K562 (cell line): ENCODE measurements at regions not wholly inside any gene's neighbourhood (a gene's known extent, or its start where the extent isn't known, plus 50 kb on each side); places are given as distances from the start of the nearest gene placed in this dataset.

Experiments used
- ATAC-seq: fragments of 200-7000 bp; cut with Tn5 transposase; 3 replicates; pipeline ENCODE4 v1.9.1; 2020; ENCODE audit warnings: moderate library complexity
- BruUV-seq: library from RNA; stranded (reverse); fragments of 400-500 nt; replicated peaks from 2 replicates; lab custom pipeline; 2021; lab: Mats Ljungman, UMichigan
- CTCF ChIA-PET: fragments of 300-600 bp; formaldehyde crosslinking; extraction: SDS; loops from one replicate; lab custom pipeline; 2021; ENCODE audit warnings: low intra/inter-chr PET ratio; lab: Yijun Ruan, JAX
- POLR2A ChIA-PET: fragments of 300-600, 350-650 bp; sonication (Branson Sonifier 250); formaldehyde crosslinking; extraction: SDS; loops from one replicate; lab custom pipeline; 2021; ENCODE audit warnings: antibody characterized with exemption, inconsistent platforms; lab: Yijun Ruan, JAX
- DNase-seq, 4 experiments: peaks; one replicate each; pipeline versions ENCODE4 v3.0.0 to v3.0.0-alpha.2; 2011 to 2018; ENCODE audit warnings: low spot score in 3 of 4, mixed read lengths in 3 of 4; ENCODE audit errors: extremely low read depth in 1 of 4
- FAIRE-seq: peaks from 2 replicates; lab custom pipeline; 2011; peaks lifted over from hg19 to GRCh38; lab: Jason Lieb, UNC
- H2AFZ ChIP-seq: 2 replicates; pipeline ENCODE4 v1.6.0; 2011; ENCODE audit warnings: low read depth, low read length, control low read depth, inconsistent platforms
- H3K27ac ChIP-seq: fragments of 200-600 bp; 3 replicates; pipeline ENCODE4 v1.8.0; 2011; ENCODE audit warnings: low read depth, mild to moderate bottlenecking, control low read depth, inconsistent platforms, low read length, moderate library complexity, mixed read lengths; ENCODE audit errors: extremely low read depth
- H3K27me3 ChIP-seq, 2 experiments: fragments of 300-600 bp in 1 of 2; 2 replicates in 1 of 2; 3 replicates in 1 of 2; pipeline versions ENCODE4 v1.6.0 to v1.8.0; 2011; ENCODE audit warnings: inconsistent platforms in 2 of 2, low read length in 2 of 2, mild to moderate bottlenecking in 1 of 2, mixed read lengths in 1 of 2, moderate library complexity in 1 of 2; ENCODE audit not compliant: control insufficient read depth in 2 of 2, insufficient read depth in 2 of 2
- H3K36me3 ChIP-seq: fragments of 300-600 bp; 3 replicates; pipeline ENCODE4 v1.8.0; 2011; ENCODE audit warnings: mild to moderate bottlenecking, low read length, inconsistent platforms; ENCODE audit not compliant: control insufficient read depth, insufficient read depth
- H3K4me1 ChIP-seq, 2 experiments: fragments of 200-600 bp in 1 of 2; replicated peaks in 1 of 2; 2 replicates in 1 of 2; 3 replicates in 1 of 2; pipeline versions ENCODE4 v1.5.1 to v1.8.0; 2011; ENCODE audit warnings: inconsistent platforms in 2 of 2, low read length in 2 of 2, mild to moderate bottlenecking in 1 of 2, mixed read lengths in 1 of 2, moderate library complexity in 1 of 2; ENCODE audit not compliant: control insufficient read depth in 2 of 2, insufficient read depth in 2 of 2
- H3K4me2 ChIP-seq: 2 replicates; pipeline ENCODE4 v1.6.1; 2011; ENCODE audit warnings: low read length, control low read depth, inconsistent platforms, mixed read lengths; ENCODE audit not compliant: insufficient read depth
- H3K4me3 ChIP-seq: fragments of 200-600 bp; sonication (generic), shearing (Covaris generic); 2 replicates; pipeline ENCODE4 v1.5.1; 2016; ENCODE audit warnings: control low read depth, inconsistent platforms
- H3K79me2 ChIP-seq: fragments of 200-600 bp; 3 replicates; pipeline ENCODE4 v1.8.0; 2011; ENCODE audit warnings: low read length, inconsistent platforms; ENCODE audit not compliant: control insufficient read depth, insufficient read depth
- H3K9ac ChIP-seq, 2 experiments: 2 replicates each; pipeline versions ENCODE4 v1.6.0 to v1.6.1; 2011; ENCODE audit warnings: low read depth in 2 of 2, low read length in 2 of 2, control low read depth in 1 of 2, inconsistent platforms in 1 of 2, mild to moderate bottlenecking in 1 of 2, mixed read lengths in 1 of 2; ENCODE audit not compliant: insufficient read depth in 1 of 2
- H3K9me1 ChIP-seq: one replicate; pipeline ENCODE4 v1.6.0; 2011; ENCODE audit warnings: inconsistent platforms, mild to moderate bottlenecking, low read length, moderate library complexity; ENCODE audit not compliant: control insufficient read depth, insufficient read depth
- H3K9me3 ChIP-seq: replicated peaks from 2 replicates; pipeline ENCODE4 v1.5.1; 2011; ENCODE audit warnings: low read depth, low read length, inconsistent platforms; ENCODE audit not compliant: control insufficient read depth, insufficient read depth
- H4K20me1 ChIP-seq: replicated peaks from 2 replicates; pipeline ENCODE4 v1.6.1; 2011; ENCODE audit warnings: low read length, inconsistent platforms, mixed read lengths; ENCODE audit not compliant: control insufficient read depth, insufficient read depth
- ARID3A ChIP-seq: IDR thresholded peaks from 2 replicates; pipeline ENCODE4 v1.6.1; 2012; ENCODE audit warnings: low read depth, low read length, improper control_type of control experiment, borderline replicate concordance
- HMGXB4 ChIP-seq: sonication (generic); formaldehyde crosslinking; IDR thresholded peaks from 2 replicates; pipeline ENCODE4 v1.8.1; 2023; ENCODE audit warnings: mild to moderate bottlenecking, missing genetic modification reagents
- MECOM ChIP-seq: fragments of 250-450 bp; sonication (Bioruptor Pico); IDR thresholded peaks from 2 replicates; pipeline ENCODE4 v1.8.0; 2022; ENCODE audit warnings: inconsistent platforms
- SMARCC2 ChIP-seq: fragments of 450-650 bp; IDR thresholded peaks from 2 replicates; pipeline ENCODE4 v1.6.1; 2017; ENCODE audit warnings: antibody characterized with exemption, moderate library complexity, mild to moderate bottlenecking, low read depth
- ZNF699 ChIP-seq: fragments of 250-450 bp; sonication (Bioruptor Pico); IDR thresholded peaks from 2 replicates; pipeline ENCODE4 v1.8.0; 2021; ENCODE audit warnings: mild to moderate bottlenecking, moderate library complexity; ENCODE audit not compliant: insufficient replicate concordance
- ZNF785 ChIP-seq: fragments of 250-450 bp; sonication (Bioruptor Pico); IDR thresholded peaks from 2 replicates; pipeline ENCODE4 v1.4.0; 2020; ENCODE audit warnings: mild to moderate bottlenecking
- WGBS: fragments of 100-300 bp; shearing (Covaris generic); methylation state at CpG from one replicate; pipeline ENCODE4 v1.1.6; 2016; ENCODE audit warnings: low coverage, mixed read lengths; ENCODE audit not compliant: insufficient coverage; ENCODE audit errors: missing lambda C conversion rate; 5-methylcytosine and 5-hydroxymethylcytosine counted together
- in situ Hi-C: fragments of 300-500 bp; cut with MboI; formaldehyde crosslinking; loops from 4 replicates; pipeline ENCODE4 v1.15.0; 2018; ENCODE audit warnings: inconsistent platforms, mixed read lengths
- intact Hi-C: fragments of 100-400 bp; cut with micrococcal nuclease; formaldehyde crosslinking; loops from 2 replicates; pipeline ENCODE4 v1.14.2; 2022
- TF ChIP-seq, protein P1 (sequence below): fragments of 450-650 bp; IDR thresholded peaks from 2 replicates; pipeline ENCODE4 v1.6.1; 2016; ENCODE audit warnings: low read depth
- TF ChIP-seq, protein P2 (sequence below): fragments of 250-450 bp; sonication (Bioruptor Pico); IDR thresholded peaks from 2 replicates; pipeline ENCODE4 v1.8.0; 2022; ENCODE audit warnings: moderate library complexity, mild to moderate bottlenecking, inconsistent platforms

- no peak for TF ChIP-seq ZNF699
Measured at GRCh38 chr9:121563425-121563824, 63.8 kb upstream of the GGTA1 start (continued).

- BruUV-seq: no TSS peak
- H4K20me1 ChIP-seq: no peaks in the 10 kb centered on the region
- H2AFZ ChIP-seq: no peak overlapping the region
- no peaks in the 10 kb centered on the region for H3K9me3 ChIP-seq
- H3K27me3 ChIP-seq: peaks cover 11 to 69% of the 10 kb centered on the region in 2 experiments; a peak in 4 of 5 replicates
- H3K79me2 ChIP-seq: no peaks in the 10 kb centered on the region
- H3K9ac ChIP-seq: no peak overlapping the region
- H3K4me2 ChIP-seq: no peak overlapping the region
- no peaks in the 10 kb centered on the region for H3K36me3 ChIP-seq
- no peak for DNase-seq
- ATAC-seq: no peak
- WGBS: 2% methylated on average over 7 of the region's 7 CpGs
- CTCF ChIA-PET: no interaction called here
- no peak overlapping the region for H3K27ac ChIP-seq
- no peak overlapping the region for H3K4me3 ChIP-seq
- POLR2A ChIA-PET: interaction anchor here (0.7 kb wide), 1 partner anchor 9 kb away, joined by 4 read pairs; no protein-coding TSS in a partner anchor
- no peaks in the 10 kb centered on the region; a peak in 1 of 5 replicates for H3K4me1 ChIP-seq
- intact Hi-C loops (no loop called here), in situ Hi-C loops (no loop called here)
- H3K9me1 ChIP-seq: no peaks in the 10 kb centered on the region
- no peak for FAIRE-seq
- TF ChIP-seq, protein P1, sequence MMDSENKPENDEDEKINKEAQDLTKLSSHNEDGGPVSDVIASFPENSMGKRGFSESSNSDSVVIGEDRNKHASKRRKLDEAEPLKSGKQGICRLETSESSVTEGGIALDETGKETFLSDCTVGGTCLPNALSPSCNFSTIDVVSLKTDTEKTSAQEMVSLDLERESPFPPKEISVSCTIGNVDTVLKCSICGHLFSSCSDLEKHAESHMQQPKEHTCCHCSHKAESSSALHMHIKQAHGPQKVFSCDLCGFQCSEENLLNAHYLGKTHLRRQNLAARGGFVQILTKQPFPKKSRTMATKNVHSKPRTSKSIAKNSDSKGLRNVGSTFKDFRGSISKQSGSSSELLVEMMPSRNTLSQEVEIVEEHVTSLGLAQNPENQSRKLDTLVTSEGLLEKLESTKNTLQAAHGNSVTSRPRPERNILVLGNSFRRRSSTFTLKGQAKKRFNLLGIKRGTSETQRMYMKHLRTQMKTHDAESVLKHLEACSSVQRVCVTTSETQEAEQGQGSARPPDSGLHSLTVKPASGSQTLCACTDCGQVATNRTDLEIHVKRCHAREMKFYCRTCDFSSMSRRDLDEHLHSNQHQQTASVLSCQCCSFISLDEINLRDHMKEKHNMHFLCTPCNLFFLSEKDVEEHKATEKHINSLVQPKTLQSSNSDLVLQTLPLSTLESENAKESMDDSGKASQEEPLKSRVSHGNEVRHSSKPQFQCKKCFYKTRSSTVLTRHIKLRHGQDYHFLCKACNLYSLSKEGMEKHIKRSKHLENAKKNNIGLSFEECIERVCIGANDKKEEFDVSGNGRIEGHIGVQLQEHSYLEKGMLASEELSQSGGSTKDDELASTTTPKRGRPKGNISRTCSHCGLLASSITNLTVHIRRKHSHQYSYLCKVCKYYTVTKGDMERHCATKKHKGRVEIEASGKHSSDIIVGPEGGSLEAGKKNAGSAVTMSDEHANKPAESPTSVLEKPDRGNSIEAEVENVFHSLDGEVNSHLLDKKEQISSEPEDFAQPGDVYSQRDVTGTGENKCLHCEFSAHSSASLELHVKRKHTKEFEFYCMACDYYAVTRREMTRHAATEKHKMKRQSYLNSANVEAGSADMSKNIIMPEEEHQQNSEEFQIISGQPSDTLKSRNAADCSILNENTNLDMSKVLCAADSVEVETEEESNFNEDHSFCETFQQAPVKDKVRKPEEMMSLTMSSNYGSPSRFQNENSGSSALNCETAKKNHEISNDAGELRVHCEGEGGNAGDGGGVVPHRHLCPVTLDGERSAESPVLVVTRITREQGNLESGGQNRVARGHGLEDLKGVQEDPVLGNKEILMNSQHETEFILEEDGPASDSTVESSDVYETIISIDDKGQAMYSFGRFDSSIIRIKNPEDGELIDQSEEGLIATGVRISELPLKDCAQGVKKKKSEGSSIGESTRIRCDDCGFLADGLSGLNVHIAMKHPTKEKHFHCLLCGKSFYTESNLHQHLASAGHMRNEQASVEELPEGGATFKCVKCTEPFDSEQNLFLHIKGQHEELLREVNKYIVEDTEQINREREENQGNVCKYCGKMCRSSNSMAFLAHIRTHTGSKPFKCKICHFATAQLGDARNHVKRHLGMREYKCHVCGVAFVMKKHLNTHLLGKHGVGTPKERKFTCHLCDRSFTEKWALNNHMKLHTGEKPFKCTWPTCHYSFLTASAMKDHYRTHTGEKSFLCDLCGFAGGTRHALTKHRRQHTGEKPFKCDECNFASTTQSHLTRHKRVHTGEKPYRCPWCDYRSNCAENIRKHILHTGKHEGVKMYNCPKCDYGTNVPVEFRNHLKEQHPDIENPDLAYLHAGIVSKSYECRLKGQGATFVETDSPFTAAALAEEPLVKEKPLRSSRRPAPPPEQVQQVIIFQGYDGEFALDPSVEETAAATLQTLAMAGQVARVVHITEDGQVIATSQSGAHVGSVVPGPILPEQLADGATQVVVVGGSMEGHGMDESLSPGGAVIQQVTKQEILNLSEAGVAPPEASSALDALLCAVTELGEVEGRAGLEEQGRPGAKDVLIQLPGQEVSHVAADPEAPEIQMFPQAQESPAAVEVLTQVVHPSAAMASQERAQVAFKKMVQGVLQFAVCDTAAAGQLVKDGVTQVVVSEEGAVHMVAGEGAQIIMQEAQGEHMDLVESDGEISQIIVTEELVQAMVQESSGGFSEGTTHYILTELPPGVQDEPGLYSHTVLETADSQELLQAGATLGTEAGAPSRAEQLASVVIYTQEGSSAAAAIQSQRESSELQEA: no peak
- no peak for TF ChIP-seq HMGXB4 (CRISPR knock-in tag)
- no peak for TF ChIP-seq SMARCC2
- no peak for TF ChIP-seq MECOM
- no peak for TF ChIP-seq ZNF785 (CRISPR knock-in tag)
- no peak for TF ChIP-seq ARID3A
- TF ChIP-seq, protein P2, sequence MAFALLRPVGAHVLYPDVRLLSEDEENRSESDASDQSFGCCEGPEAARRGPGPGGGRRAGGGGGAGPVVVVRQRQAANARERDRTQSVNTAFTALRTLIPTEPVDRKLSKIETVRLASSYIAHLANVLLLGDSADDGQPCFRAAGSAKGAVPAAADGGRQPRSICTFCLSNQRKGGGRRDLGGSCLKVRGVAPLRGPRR (CRISPR knock-in tag): no peak
Measured at GRCh38 chr9:121563881-121564460, 64.3 kb upstream of the GGTA1 start.
